ELR (cell line): ENCODE measurements at regions not wholly inside any gene's neighbourhood (a gene's known extent, or its start where the extent isn't known, plus 50 kb on each side); places are given as distances from the start of the nearest gene placed in this dataset.
A peak's percentile ranks its signal among the peaks of the same experiment; 100 is the strongest.

Source experiments
- DNase-seq: peaks from one replicate; pipeline ENCODE4 v3.0.0-alpha.2; 2015; ENCODE audit warnings: low read depth

DNA sequence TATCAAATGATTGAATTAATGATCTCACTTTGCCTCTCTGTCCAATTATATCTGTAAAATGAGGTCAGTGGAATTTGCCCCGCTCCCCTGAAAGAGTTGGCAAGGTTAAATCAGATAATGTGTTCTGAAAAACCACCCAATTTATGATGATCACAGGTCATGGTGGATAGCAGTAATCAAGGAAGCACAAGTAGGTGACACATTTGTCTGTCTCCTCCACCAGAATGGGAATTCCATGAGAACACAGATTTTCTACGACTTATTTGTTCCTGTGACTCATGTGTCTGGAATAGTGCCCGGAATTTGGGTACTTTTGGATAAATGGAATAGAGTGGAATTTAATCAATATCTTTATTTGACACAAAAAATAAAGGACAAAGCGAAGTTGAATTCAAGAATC, 220.9 kb upstream of the SUCLG2 start:
- DNase-seq, result peak; percentile 54

DNA sequence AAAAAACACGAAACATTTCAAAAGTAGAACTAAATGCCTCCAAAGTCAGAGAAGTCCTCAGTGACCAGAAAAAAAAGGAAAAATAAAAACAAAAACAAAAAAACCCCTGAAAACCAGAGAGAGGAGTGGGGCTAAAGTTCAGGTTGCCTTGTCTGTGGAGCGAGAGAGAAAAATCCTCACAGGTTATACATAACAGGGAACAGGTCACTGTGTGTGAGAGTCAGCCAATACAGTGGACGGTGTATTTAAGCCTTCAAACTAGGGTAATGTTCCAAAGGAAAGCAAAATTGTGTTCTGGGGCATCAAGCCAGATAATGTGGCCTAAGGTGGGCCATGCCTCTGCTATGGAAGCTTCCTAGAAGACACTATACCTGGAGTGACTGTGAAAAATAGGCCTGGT, 216.1 kb upstream of the SUCLG2 start:
- no peak for DNase-seq

- DNase-seq, result peak; percentile 46
These were observed 212.2 kb upstream of the SUCLG2 start for GRCh38 chr3:67866571-67866970.

GRCh38 chr3:67864587-67865183, 210.3 kb upstream of the SUCLG2 start:
- DNase-seq, result no peak

- peak; percentile 47 for DNase-seq
These were observed 209.5 kb upstream of the SUCLG2 start for GRCh38 chr3:67863869-67864268.

DNA sequence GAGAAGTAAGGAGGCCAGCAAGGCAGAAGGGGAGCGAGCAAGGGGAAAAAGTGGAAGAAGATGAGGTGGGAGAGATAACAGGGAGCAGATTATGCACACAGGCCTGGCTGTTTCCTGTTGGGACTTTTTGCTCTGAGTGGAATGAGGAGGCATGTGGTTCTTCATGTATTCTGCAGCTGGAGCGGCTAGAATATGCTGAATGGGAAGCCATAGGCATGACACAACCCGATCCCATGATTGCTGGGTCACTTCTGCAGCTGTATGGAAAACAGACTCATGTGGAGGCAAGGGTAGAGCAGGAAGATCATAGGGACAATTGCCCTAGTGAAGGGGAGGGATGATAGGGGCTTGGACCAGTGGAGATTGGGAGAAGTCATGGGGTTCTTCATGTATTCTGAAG, 206.0 kb upstream of the SUCLG2 start:
- no peak for DNase-seq

DNA sequence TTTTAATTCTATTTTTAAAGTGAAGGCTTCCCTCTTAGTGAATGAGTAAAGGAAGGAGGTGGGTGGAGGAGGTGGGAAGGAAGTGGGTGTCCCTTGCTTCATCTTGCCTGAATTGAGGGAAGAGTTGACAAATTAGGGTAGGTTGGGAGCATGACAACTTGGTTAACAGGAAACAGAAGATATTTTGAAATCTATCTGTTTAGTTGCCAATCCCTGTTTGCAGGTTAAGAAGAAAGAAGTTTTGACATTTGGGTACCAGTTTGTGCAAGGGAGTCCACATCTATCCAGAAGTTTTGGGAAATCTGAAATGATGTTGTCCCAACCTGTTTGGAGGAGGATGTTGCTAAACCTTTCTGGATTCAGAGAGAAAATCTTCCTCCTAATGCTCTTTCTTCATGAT, 204.1 kb upstream of the SUCLG2 start:
- DNase-seq, result no peak

DNA sequence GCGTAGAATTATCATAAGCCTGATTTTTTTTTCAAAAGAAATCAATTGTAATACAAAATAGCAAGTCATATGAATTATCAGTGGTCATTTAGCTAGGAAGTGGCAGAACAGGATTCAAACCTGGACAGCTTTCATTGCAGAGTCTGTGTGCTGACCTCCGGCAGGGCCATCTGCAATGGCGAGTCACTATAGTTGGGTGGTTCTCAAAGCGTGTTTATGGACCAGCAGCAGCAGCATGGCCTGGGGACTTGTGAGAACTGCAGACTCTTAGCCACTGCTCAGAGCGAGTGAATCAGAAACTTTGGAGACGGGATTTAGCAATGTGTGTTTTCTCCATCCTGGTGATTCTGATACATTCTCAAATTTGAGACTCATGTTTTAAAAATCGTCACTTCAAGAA, 202.3 kb upstream of the SUCLG2 start:
- no peak for DNase-seq

DNA sequence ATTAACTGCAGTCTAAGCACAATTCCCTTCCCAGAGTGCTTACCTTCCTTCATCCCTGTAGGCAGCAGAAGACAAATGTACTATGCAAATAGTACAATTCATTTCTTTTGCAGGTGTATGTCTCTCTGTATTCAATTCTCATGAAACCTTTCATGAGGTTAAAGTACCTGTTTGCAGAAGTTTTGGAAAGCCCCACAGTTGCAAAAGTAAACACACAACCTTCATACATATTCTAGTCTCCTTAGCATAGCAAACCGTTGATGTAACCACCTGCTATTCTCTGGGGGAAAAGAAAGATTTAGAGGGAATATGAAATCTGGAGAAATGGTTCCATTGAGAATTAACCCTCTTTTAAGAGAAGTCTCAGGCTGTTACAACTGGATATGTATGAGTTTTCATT, 200.3 kb upstream of the SUCLG2 start:
- DNase-seq, result no peak

DNA sequence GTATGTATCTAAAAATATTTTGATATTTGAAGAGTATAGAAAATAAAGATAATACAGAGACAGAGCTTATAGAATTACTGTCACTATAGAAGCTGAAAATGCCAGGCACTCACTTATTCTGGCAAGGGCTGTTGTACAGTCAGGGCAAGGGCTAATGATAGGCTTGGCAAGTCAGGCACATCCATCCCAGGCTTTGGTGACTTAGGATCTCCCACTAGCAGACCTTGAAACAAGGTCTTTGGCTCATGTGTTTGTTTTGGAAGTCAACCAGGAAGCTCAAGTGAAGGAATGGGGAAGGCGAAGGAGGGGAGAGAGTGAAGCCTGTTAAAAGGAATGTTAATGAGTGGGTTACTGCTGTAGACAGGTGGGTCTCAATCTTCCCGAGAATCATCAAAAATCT, 199.1 kb upstream of the SUCLG2 start:
- no peak for DNase-seq

DNA sequence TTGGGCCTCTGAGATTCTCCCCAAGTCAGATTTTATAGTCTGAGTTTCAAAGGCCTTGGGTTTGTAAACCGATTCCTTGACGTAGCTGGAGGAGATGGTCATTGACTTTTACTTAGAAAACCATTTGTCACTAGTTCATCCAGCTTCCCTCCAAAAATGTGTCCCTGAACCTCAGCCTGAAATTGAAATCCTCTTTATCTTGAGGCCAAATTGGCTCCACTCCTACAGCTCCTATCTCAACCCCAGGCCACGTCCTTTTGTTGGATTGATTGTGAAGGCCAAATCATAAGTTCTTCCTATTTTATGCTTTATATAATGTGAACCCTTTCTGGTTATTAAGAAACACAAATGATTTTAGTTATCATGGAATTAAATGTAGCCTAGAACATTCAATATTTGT, 193.9 kb upstream of the SUCLG2 start:
- DNase-seq, result no peak

- peak; percentile 32 for DNase-seq
These were observed 191.8 kb upstream of the SUCLG2 start for GRCh38 chr3:67846166-67846565.

DNA sequence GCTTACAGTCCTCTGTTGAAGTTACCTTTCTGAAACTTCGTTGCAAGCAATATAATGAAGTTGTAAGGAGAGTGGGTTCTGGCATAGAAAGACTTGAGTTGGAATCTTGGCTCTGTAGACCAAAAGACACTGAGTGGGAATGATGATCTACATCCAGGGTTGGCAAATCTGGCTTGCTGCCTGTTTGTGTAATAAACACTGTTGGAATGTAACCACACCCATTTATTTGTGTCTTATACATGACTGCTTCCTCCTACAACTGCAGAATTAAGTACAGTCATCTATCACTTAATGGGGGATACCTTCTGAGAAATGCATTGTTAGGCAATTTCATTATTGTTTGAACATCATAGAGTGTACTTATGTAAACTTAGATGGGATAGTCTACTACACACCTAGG, 178.4 kb upstream of the SUCLG2 start:
- DNase-seq, result peak; percentile 18

GRCh38 chr3:67831262-67831661, 176.8 kb upstream of the SUCLG2 start:
- DNase-seq, result no peak

DNA sequence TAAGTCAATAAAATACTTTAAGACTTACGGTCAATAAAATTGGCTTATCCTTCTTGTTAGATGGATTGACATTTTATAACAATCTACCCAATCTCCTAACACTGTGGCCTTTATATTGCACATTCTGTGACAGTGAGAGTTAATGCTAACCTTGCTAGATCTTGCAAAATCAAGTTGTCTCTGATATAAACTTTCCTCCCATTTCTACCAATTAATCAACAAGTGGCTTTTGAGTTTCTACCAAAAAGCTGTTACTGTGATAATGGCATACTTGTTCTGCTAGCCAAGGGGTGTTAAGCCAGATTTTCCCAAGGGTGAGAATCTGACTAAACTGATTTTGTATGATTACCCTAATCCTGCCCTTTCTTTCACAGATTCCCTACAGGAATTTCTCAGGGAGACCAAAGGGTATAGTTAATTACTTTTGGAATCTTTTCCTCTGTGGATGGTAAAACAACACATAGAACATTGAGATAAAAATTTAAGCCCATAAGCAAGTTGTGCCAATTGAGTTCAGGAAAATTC, 174.1 kb upstream of the SUCLG2 start:
- no peak for DNase-seq

- DNase-seq, result no peak
These were observed 166.7 kb upstream of the SUCLG2 start for GRCh38 chr3:67821135-67821534.

DNA sequence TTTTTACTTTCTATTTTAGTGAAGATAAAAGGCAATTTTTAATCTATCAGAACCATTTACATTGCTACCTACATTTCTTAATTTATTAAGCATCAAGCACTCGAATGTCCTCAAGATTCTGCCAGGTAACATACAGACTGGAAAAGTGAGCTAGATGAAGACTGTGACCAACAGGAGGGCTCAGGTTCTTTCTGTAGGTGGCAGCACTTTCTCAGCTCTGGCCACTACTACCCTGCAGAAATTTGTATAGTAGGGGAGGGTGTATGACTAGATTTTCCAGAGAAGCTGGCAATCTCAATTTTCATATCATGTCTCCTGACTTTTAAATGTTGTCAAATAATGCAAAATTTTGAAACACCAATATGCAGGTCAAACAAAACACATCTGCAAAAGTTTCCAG, 165.0 kb upstream of the SUCLG2 start:
- peak; percentile 9 for DNase-seq

GRCh38 chr3:67809370-67809935, 155.0 kb upstream of the SUCLG2 start:
- DNase-seq, result no peak

DNA sequence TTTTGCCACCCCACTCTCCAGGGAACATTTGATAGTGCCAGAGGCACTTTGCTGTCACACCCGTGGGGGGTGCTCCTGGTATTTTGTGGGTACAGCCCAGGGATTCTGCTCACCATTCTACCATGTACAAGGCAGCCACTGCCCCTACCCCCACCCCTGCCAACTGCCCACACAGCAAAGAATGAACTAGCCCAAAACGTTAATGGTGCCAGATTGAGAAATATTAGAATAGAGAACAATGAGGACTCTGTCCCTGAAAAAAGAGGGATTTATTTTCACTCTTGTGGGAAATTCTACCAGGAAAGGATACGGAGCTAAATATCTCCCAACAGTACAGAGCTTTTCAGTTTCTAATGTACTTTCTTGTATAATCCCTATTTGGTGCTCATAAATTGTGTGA, 154.5 kb upstream of the SUCLG2 start:
- DNase-seq, result no peak

DNA sequence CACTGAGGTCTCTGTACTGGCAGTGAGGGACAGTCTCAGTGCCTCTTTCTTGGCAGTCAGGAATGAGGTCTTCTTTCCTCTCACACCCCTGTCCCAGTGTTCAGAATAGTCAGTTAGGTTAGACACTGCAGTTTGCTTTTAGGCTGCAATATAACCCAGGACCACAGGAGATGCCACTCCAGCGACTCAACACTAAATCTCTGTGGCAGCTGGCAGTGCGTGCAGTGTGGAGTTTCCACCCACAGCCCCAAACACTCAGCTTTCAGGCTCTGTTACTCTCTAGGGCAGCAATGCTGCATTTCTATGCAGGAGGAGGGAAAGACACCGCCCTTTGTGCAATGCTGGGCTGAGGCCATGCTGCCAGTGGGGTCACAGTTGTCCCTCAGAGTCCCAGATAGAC, 150.2 kb upstream of the SUCLG2 start:
- peak; percentile 13 for DNase-seq

DNA sequence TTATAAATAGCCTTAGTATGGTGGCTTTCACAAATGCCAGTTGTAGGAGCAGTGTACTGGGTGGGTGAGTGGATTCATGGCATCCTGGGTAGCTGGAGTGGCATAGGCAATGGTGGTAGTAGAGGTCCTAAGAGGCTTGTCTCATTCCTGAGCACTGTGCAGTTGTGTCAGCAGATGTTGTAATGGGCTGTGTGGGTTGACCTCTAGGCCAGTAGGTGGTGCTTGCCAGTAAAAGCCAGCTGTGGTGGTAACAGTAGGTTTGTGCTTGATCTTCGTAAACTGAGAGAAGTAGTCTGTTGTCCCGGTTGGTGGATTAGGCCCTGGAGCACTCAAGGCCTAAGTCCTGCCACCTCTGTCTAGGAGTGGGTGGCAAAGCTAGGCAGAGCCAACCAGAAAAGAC, 149.7 kb upstream of the SUCLG2 start:
- peak; percentile 6 for DNase-seq

GRCh38 chr3:67798412-67798811, 144.0 kb upstream of the SUCLG2 start:
- no peak for DNase-seq

DNA sequence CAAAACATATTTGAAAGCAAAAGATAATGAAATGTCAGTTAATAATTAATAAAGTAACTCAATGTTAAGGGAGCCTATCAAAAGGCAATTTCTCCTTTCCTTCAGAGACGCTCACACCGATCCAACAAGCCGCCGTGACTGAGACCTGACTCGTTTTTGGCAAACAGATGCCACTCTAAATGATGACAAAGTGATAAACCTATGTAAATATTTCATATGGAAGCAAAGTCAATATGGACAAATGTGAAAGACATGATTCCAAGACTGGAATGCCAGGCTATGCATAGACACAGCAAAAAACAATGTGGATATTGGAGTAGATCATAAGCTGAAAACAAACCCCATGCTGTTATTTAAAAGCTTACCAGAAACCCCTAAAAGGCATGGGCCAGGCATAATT, 137.2 kb upstream of the SUCLG2 start:
- no peak for DNase-seq

DNA sequence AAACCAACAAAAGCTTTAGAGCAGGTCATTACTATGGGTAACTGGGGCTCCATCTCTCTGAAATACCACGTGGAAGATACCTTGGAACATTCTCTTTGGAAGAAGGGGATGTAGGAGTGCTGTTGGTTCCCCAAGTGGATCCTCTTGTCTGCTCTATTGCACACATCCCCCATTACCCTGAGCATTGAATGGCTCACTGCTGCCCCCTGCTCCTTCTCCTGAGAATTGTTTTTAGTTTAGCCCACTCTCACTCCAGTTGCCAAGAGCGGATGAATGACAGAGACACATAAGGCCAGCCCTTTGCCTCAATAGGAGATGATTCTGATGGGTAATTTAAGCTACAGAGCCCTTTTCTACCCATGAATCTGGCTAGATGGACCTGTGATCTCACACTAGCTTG, 135.6 kb upstream of the SUCLG2 start:
- DNase-seq, result peak; percentile 66
